GM21576 (cell line): ENCODE measurements at regions not wholly inside any gene's neighbourhood (a gene's known extent, or its start where the extent isn't known, plus 50 kb on each side); places are given as distances from the start of the nearest gene placed in this dataset.
"Not testable (repeated sequence)": the region's sequence is repeated elsewhere in the genome, so short reads cannot be mapped to it uniquely, and the experiment has no call there.

Source experiments
- ATAC-seq: cut with Tn5 transposase; IDR thresholded peaks from one replicate; pipeline ENCODE4 v1.9.1; 2021; ENCODE audit warnings: mild to moderate bottlenecking, moderate library complexity; ENCODE audit not compliant: unreplicated experiment

DNA sequence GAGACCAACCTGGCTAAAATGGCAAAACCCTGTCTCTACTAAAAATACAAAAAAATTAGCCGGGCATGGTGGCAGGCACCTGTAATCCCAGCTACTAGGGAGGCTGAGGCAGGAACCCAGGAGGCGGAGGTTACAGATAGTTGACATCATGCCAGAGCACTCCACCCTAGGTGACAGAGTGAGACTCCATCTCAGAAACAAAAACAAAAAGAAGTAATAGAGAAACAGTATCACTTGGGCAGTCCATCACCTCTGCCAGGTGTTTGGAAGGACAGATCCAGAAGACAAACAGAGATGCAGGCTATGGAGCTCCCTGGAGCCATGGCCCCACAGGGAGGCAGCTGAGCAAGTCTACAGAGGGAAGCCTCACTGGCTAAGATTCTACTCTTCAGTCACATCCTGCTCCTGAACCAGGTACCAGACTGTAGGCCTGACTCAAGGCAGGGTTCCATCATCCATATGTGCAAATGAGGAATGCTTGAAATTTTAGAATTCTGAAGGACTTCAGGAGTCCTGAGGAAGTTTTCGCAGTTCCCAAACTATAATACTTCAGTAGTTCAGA lies 81.4 kb upstream of the CPEB2 start:
- no peak for ATAC-seq

DNA sequence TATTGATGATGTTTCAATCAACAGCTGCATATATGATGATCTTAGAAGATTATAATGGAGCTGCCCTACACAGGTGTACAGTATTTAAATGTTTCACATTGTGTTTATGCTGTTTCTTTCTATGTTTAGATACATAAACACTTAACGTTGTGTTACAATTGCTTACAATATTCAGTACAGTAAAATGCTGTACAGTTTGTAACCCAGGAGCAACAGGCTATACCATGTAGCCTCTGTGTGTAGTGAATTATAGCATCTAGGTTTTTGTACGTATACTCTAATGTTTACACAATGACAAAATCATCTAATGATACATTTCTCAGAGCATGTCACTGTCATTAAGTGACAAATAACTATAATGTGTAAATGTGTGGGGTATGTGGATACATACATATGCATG lies 80.5 kb upstream of the CPEB2 start:
- not testable (repeated sequence) for ATAC-seq

DNA sequence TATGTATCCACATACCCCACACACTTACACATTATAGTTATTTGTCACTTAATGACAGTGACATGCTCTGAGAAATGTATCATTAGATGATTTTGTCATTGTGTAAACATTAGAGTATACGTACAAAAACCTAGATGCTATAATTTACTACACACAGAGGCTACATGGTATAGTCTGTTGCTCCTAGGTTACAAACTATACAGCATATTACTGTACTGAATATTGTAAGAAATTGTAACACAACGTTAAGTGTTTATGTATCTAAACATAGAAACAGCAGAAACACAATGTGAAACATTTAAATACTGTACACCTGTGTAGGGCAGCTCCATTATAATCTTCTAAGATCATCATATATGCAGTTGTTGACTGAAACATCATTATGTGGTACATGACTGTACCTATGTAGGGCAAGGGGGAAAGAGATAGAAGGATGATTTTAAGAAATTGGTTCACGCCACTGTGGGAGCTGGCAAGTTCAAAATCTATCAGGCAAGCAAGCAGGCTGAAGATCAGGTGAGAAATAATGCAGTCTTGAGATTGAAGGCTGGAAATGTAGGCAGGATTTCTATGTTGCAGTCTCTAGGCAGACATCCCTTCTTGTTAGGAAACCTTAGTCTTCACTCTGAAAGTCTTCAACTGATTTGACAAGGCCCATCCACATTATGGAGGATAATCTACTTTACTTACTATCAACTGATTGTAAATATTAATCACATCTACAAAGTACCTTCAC lies 78.0 kb upstream of the CPEB2 start:
- no peak for ATAC-seq

DNA sequence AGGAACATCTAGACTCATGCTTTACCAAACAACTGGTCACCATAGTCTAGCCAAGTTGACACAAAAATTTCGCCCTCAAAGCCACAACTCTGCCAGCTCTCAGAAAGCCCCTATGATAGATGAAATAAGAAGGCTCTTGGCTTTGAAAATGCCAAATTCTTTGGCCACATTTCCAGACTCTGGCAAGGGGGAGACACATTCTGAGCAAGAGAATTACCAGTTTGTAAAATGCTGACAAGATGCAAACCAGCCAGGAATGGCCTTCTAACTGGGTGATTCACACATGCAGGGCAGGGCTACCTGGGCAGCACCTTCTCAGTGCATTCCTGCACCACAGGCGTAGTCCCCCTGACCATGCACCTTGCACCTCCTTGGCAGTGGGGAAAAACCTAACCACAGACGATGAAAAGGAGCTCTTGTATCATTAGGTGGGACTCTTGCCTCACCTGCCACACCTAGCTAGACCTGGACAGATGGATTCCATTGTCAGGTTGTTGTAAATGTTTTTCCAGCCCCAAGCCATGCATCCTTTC lies 77.4 kb upstream of the CPEB2 start:
- no peak for ATAC-seq

DNA sequence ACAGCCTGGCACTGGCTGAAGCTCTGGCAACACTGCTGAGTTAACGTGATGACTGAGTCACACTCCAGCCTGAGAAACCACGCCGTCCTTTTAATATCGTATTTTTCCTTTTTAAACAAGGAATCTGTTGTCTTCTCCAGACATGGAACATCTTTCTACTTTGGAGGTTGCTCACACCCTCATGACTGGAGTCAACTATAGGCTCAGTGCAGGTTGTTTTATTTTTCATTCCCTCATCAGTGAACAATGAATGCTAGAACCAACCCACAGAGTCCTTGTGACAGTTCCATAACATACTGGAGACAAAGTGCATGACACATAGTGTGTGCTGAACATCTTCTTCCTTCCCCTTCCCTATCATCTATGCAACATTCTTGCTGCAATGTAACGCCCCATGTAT lies 76.8 kb upstream of the CPEB2 start:
- no peak for ATAC-seq

DNA sequence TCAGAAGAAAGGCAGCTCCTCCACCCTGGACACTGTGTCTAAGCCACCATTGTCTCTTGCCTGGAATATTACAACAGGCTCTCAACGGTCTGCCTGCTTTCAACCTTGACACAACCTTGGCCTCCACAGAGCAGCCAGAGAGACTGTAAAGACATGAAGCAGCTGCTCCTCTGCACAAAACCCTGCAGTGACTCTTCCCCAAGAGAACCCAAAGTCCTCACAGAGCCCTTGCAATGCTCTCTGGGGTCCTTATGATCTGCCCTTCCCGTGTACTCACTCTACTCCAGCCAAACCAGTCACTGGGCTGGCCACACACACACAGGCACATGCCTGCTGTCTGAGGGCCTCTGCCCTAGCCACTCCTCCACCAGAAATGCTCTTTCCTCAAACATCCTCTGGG lies 75.9 kb upstream of the CPEB2 start:
- no peak for ATAC-seq

DNA sequence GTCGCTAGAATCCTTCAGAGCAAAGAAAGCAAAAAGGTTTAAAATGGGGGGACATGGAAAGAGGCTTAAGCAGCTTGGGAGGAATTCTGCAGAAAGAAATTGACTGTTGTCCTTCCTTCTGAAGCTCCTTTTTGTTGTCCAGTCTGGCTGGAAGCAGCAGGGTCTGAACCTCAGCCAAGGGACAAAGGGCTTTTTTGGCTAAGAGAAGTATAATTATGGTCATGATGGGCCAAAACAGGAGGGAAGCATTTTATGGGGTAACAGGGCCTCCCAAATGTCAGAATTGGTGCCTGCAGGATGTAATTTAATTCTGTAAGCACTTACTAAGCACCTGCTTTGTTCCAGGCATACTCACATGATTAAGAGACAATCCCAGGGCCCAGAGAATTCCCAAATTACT lies 74.2 kb upstream of the CPEB2 start:
- ATAC-seq = no peak

DNA sequence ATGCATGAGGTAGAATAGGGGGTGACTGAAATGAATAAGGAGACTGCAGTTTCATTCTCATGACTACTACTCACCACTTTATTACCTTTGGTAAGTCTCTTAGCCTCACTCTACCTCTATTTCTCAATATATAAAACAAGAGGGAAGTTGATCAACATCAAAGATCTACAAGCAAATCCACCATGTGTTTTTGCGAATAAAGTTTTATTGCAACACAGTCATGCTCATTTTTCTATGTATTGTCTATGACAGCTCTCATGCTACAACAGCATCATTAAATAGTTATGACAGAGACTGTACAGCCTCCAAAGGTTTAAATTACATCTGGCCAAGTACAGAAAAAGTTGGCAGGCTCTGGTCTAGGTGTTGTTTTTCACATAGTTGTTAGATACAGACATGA lies 72.6 kb upstream of the CPEB2 start:
- ATAC-seq = no peak

DNA sequence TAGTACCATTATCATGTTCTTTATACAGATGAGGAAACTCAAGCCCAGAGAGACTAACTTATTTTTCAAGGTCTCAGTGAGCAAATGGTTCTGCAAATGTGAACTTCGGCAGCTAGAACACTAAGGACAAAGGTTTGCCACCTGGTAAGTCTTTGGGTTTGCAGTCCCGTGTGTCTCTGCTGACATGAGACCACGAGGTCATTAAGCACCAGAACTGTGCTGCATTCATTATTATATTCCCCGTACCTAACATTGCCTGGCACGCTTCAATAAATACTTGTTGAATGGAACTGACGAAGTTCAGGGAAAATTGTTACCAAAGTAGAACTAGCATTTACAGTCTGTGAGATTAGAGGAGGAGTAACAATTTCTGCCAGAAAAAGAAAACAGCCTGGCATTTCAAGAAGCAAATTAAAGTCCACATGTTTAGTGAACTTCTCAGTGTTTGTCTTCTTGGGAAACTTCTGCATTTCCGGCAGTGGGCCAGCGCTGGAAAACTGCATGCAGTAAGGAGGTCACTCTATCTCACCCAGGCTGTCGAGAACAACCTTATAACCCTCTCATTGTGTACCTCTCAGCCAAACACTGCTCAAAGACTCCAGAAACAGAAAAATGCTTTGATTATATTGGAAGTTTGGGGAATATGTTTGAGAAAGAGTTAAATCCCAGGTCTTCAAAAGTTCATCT lies 67.4 kb upstream of the CPEB2 start:
- no peak for ATAC-seq

DNA sequence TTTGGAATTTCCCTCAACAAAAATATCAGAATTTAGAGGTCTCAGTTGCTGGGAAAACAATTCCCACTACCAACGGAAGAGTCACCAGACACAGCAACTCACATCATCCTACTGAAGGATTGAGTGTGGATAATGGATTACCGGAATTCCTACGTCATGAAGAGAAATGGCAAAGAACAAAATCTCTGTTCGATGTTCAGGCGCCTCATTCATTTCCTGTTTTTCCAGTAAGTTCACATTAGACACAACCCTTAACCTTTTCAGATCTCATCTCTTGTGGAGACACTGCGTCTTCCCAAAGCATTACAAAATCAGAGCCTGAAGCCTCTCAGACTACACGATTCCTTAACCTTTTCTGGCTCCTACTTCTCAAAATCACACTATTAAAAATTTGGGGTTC lies 58.5 kb upstream of the CPEB2 start:
- ATAC-seq = no peak

DNA sequence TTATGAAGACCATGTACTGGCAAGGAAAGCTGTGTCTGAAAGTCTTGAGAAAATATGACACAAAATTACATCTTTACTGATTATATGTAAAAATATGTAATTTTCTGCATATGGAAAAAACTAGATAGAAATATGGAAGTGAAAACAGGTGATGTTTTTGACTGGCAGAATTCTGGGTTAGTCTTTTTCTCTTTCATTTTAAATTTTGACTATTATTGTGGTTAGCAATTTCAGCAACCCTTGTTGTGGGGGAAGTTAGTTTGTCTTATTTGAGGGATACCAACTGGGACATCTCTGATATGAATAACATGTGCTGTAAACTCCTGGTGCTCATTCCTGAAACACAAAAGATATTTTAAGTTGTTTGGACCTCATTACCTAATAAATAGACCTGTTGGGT lies 49.9 kb upstream of the CPEB2 start:
- ATAC-seq = no peak
